Body of pancreas (tissue), 4 donors: ENCODE measurements at regions not wholly inside any gene's neighbourhood (a gene's known extent, or its start where the extent isn't known, plus 50 kb on each side); places are given as distances from the start of the nearest gene placed in this dataset.

Experiments used
- CTCF ChIP-seq, 7 experiments: fragments of 450-650 bp in 4 of 7; fragments of 200-600 bp in 3 of 7; sonication (generic) in 3 of 7; IDR thresholded peaks; one replicate each; pipeline ENCODE4 v1.5.1; 2016 to 2019; ENCODE audit warnings: antibody characterized with exemption in 7 of 7
- POLR2A ChIP-seq, 3 donors: fragments of 450-650 bp; IDR thresholded peaks; one replicate each; pipeline ENCODE4 v1.6.1; 2016; ENCODE audit warnings: antibody characterized with exemption in 3 of 3, mild to moderate bottlenecking in 2 of 3

DNA sequence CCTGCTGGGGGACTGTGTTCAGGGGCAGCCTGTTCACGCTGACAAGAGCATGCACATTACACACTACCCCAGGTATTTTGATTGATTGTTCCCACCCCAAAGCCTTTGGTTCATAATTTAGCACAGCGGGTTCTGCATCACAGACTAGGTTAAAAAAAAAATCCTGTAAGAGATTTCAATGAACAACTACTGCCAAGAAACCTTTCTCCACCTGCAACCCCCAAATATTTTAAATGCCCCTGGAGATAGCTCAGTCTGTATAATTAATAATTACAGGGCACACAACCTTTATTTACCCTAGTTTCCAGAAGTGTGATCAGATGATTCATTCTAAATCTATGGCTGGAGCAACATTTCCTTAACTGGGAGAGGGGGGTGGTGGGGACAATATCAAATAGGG is 87.6 kb downstream of the NR2F2 start:
- no peak for TF ChIP-seq POLR2A (IDR thresholded peaks at IDR 0.05)
- no peak for TF ChIP-seq CTCF (IDR thresholded peaks at IDR 0.05)
